22Rv1 (cell line): ENCODE measurements at regions not wholly inside any gene's neighbourhood (a gene's known extent, or its start where the extent isn't known, plus 50 kb on each side); places are given as distances from the start of the nearest gene placed in this dataset.

Source experiments
- H3K27ac ChIP-seq: fragments of 450-650 bp; 2 replicates; pipeline ENCODE4 v1.5.1; 2017
- ZFX ChIP-seq: fragments of 450-650 bp; IDR thresholded peaks from 2 replicates; pipeline ENCODE4 v1.6.1; 2017; ENCODE audit warnings: antibody characterized with exemption, borderline replicate concordance
- TF ChIP-seq, protein P1 (sequence below): fragments of 450-650 bp; IDR thresholded peaks from 2 replicates; pipeline ENCODE4 v1.5.1; 2017; ENCODE audit warnings: mild to moderate bottlenecking

DNA sequence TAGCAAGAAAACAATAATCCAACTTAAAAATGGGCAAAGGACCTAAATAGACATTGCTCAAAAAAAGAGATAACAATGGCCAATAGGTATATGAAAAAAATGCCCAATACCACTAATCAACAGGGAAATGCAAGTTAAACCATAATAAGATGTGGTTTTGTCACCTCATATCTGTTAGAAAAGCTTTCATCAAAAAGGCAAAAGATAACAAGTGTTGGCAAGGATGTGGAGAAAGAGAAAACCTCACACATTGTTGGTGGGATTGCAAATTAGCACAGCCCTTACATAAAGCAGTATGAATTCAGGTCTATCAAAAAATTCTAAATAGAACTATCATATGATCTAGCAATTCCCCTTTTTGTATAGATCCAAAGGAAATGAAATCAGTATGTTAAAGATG is 387.2 kb upstream of the DUSP10 start:
- TF ChIP-seq, protein P1, sequence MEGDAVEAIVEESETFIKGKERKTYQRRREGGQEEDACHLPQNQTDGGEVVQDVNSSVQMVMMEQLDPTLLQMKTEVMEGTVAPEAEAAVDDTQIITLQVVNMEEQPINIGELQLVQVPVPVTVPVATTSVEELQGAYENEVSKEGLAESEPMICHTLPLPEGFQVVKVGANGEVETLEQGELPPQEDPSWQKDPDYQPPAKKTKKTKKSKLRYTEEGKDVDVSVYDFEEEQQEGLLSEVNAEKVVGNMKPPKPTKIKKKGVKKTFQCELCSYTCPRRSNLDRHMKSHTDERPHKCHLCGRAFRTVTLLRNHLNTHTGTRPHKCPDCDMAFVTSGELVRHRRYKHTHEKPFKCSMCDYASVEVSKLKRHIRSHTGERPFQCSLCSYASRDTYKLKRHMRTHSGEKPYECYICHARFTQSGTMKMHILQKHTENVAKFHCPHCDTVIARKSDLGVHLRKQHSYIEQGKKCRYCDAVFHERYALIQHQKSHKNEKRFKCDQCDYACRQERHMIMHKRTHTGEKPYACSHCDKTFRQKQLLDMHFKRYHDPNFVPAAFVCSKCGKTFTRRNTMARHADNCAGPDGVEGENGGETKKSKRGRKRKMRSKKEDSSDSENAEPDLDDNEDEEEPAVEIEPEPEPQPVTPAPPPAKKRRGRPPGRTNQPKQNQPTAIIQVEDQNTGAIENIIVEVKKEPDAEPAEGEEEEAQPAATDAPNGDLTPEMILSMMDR, result no peak
- no peak for TF ChIP-seq ZFX
- H3K27ac ChIP-seq, result no peak overlapping the region

DNA sequence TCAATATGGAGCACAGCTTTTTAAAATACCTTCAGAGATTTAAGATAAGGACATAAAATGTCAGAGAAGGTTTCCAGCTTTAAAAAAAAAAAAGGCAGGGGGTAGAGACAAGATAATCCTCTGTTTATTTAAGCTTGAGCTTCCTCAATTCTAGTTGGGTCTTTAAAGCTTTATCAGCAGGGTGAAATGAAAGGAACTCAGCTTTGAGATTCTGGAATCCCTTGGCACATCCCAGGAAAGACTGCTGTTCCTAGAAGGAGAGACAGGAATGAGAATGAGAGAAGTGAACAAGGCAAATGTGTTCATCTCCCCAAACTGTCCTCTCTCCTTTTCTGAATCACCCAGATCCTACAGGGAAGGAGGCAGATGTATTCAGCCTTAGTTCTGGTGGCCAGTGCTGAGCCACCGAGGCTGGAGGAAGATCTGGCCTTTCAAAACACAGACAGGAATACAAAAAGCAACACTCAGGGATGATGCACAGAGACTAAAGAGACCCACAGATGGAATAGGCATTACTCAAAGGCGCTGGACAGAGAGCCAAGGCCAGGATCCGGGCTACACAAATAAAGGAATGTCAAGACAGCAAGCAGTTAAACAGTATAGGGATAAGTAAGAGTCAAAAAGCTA is 385.8 kb upstream of the DUSP10 start:
- no peak overlapping the region for H3K27ac ChIP-seq
- TF ChIP-seq, protein P1, result no peak
- TF ChIP-seq ZFX, result no peak

DNA sequence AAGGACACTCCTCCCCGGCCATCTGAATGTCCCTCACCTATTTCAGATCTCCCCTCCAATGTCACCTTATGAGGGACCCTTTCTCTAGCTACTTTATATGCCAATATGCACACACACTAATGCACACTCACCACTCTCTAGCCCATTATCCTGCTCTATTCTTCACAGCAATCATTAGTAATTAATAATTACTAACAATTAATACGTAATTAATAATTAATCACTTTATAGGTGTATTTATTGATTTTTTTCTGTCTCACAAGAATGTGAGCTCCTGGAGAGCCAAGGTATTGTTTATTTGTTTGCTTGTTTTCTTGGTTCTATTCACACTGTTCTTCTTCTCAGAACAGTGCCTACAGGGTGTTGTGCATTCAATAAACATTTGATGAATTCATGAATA is 385.2 kb upstream of the DUSP10 start:
- no peak overlapping the region for H3K27ac ChIP-seq
- TF ChIP-seq ZFX, result no peak
- TF ChIP-seq, protein P1, result no peak

DNA sequence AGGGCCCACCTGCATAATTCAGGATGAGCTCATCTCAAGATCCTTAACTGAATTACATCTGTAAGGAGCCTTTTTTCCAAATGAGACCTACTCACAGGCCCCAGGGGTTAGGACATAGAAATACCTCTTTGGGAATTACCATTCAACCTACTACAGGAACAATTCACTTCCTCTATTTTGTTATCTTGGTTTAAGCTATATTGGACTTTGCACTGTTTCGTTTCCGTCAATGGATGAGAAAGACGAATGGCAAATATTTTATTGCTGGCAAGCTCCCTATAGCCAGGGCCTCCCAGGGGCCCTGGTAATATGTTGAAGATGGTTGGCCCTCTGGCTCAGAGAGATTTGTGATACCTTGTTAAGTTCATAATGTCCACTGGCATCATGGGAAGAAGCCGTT is 384.2 kb upstream of the DUSP10 start:
- no peak overlapping the region for H3K27ac ChIP-seq
- TF ChIP-seq, protein P1, result no peak
- no peak for TF ChIP-seq ZFX

GRCh38 chr1:222124602-222125001 is 382.7 kb upstream of the DUSP10 start:
- TF ChIP-seq ZFX, result no peak
- TF ChIP-seq, protein P1, result peak; percentile 57

GRCh38 chr1:222123111-222123510 is 381.2 kb upstream of the DUSP10 start:
- no peak overlapping the region for H3K27ac ChIP-seq
- no peak for TF ChIP-seq ZFX
- TF ChIP-seq, protein P1, result no peak

More at GRCh38 chr1:222124602-222125001, 382.7 kb upstream of the DUSP10 start:
- H3K27ac ChIP-seq, result no peak overlapping the region

DNA sequence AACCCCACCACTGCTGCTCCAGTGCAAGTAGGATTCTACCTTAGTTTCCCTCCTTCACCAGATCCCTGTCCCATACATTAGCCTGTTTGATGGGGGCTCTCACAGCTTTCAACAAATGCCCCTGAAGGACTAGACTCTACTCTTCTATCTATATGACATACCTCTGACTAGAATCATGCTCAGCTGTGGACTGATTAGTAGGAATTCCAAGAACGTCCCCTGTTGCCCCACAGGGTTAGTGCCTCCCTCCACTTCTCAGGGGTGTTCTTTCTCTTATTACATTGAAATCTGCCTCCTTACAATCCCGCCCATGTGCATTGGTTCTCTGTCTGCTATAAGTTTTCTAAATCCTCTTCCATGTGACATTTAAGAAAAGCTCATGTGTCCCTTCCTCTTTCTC is 375.9 kb upstream of the DUSP10 start:
- no peak overlapping the region for H3K27ac ChIP-seq

More for the DNA sequence above, 375.9 kb upstream of the DUSP10 start:
- TF ChIP-seq, protein P1, result no peak
- no peak for TF ChIP-seq ZFX
